Adrenal gland (tissue), 9 donors: ENCODE measurements at regions not wholly inside any gene's neighbourhood (a gene's known extent, or its start where the extent isn't known, plus 50 kb on each side); places are given as distances from the start of the nearest gene placed in this dataset.

Source experiments
- DNase-seq, 7 donors: peaks; one replicate each; pipeline ENCODE4 v3.0.0-alpha.2; 2019 to 2020
- H3K27ac ChIP-seq, 5 donors: fragments of 200-600 bp; sonication (generic) in 4 of 5; 1 replicate in 3 of 5; 2 replicates in 2 of 5; pipeline versions ENCODE4 v1.5.1 to v1.8.0; 2016 to 2020; ENCODE audit warnings: mild to moderate bottlenecking in 1 of 5
- H3K27me3 ChIP-seq: fragments of 200-600 bp; 2 replicates; pipeline ENCODE4 v1.8.0; 2021
- H3K36me3 ChIP-seq, 2 donors: fragments of 200-600 bp; replicated peaks in 1 of 2; 1 replicate in 1 of 2; 2 replicates in 1 of 2; pipeline versions ENCODE4 v1.5.1 to v1.8.0; 2018 to 2022
- H3K4me1 ChIP-seq, 2 donors: fragments of 200-600 bp; replicated peaks in 1 of 2; 1 replicate in 1 of 2; 2 replicates in 1 of 2; pipeline versions ENCODE4 v1.5.1 to v1.8.0; 2018 to 2021
- H3K4me3 ChIP-seq, 4 donors: fragments of 200-600 bp; sonication (generic) in 3 of 4; one replicate each; pipeline ENCODE4 v1.5.1; 2016 to 2018
- H3K9me3 ChIP-seq, 3 donors: fragments of 200-600 bp; sonication (generic) in 1 of 3; replicated peaks in 1 of 3; 1 replicate in 2 of 3; 2 replicates in 1 of 3; pipeline versions ENCODE4 v1.5.1 to v1.8.0; 2016 to 2021
- CTCF ChIP-seq, 6 experiments: fragments of 450-650 bp in 4 of 6; fragments of 200-600 bp in 2 of 6; sonication (generic) in 1 of 6; IDR thresholded peaks; 1 replicate in 5 of 6; 2 replicates in 1 of 6; pipeline versions ENCODE4 v1.5.1 to v1.8.0; 2016 to 2021; ENCODE audit warnings: antibody characterized with exemption in 6 of 6, mild to moderate bottlenecking in 2 of 6, moderate library complexity in 1 of 6
- POLR2A ChIP-seq, 2 donors: fragments of 450-650 bp; IDR thresholded peaks; one replicate each; pipeline ENCODE4 v1.6.1; 2017; ENCODE audit warnings: antibody characterized with exemption in 2 of 2, mild to moderate bottlenecking in 2 of 2, moderate library complexity in 1 of 2
- WGBS, 4 donors: extraction: QIAGEN DNeasy Blood & Tissue Kit in 2 of 4; methylation state at CpG; one replicate each; pipeline versions ENCODE4 v1.1.5 to v1.1.7; 2013 to 2017; 5-methylcytosine and 5-hydroxymethylcytosine counted together
- intact Hi-C, 2 donors: fragments of 100-400 bp; cut with DNase I; formaldehyde crosslinking; loops; one replicate each; pipeline versions ENCODE4 v1.14.1 to v1.15.0; 2022 to 2023
- donor health status: healthy with polysubstance abuse.
- donor health status: Bipolar disorder and iron deficiency.
- donor health status: DM: yes; HTN: yes; CAD: no.
- donor health status: DM: no; HTN: no; CAD: no.
- donor health status: DM: no; HTN: no; CAD: no.

DNA sequence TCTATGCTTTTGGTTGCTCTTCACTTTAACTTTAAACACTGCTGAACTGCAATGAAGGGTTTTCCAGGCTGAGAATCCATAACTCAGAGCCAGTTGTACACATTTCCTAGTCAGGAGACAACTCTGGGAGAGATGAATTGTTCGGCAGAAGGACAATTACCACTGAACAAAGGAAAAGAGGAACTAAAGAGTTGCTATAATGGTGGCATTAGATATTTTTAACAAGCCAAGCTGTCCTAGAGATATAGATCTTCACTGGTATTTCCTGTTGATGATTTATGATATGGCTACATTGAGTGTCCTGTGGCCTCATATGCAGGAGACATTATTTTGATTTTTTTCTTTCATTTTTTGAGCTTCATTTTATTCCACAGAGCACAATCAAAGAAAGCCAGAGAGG is 219.1 kb upstream of the PCSK5 start:
- no peaks in the 10 kb centered on the region for H3K27me3 ChIP-seq
- no peaks in the 10 kb centered on the region for H3K4me1 ChIP-seq
- intact Hi-C loops = no loop called here
- H3K4me3 ChIP-seq = no peak overlapping the region
- TF ChIP-seq POLR2A (IDR thresholded peaks at IDR 0.05) (no peak), CTCF (IDR thresholded peaks at IDR 0.05) (no peak)
- H3K9me3 ChIP-seq = no peaks in the 10 kb centered on the region
- no peak for DNase-seq
- H3K36me3 ChIP-seq = no peaks in the 10 kb centered on the region
- H3K27ac ChIP-seq = no peak overlapping the region
- WGBS, 4 donors = 33 to 50% (median 43%) methylated on average over 1 of the region's 1 CpG

DNA sequence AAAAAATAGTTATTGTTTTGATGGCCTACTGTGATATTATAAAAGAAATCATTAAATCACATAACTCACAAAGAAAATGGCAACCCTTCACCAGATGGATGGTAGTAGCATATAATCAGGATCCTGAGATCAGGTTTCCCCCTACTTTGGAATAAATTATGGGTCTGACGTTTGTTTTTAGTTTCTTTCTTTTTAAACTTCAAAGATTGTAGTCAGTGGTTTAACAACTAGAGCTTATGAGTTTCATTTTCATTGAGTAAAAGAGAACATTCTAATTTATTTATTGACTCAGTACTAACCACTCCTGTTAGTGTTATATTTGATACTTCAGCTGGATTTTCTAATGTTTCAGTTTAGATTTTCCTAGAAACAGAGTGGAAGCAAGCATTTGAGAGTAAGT is 218.0 kb upstream of the PCSK5 start:
- H3K36me3 ChIP-seq = no peaks in the 10 kb centered on the region
- H3K27me3 ChIP-seq = no peaks in the 10 kb centered on the region

DNA sequence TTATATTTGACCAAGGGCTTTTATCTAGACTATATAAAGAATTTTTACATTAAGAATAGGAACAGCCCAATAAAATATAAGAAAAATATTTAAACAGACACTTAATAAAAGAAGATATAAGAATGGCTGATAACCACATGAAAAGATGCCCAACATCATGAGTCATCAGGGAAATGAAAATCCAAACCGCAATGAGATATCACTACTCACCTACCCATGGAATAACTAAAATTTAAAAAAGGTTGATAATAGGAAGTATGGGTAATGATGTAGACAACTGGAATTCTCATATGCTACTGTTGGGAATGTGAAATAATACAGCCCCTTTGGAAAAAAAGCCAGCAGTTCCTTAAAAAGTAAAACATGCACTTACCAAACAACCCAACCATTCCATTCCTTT is 206.9 kb upstream of the PCSK5 start:
- Histone ChIP-seq H3K4me1 (no peaks in the 10 kb centered on the region), H3K36me3 (no peaks in the 10 kb centered on the region), H3K27ac (no peak overlapping the region), H3K9me3 (no peaks in the 10 kb centered on the region), H3K4me3 (no peak overlapping the region), H3K27me3 (no peaks in the 10 kb centered on the region)
- intact Hi-C loops = no loop called here
- 70 to 84% (median 81%) methylated on average over 1 of the region's 1 CpG for WGBS, 4 donors
- TF ChIP-seq CTCF (IDR thresholded peaks at IDR 0.05) = no peak
- DNase-seq = no peak

More for the DNA sequence above, 218.0 kb upstream of the PCSK5 start:
- DNase-seq = no peak
- intact Hi-C loops = no loop called here
- Histone ChIP-seq H3K4me3 (no peak overlapping the region), H3K27ac (no peak overlapping the region), H3K4me1 (no peaks in the 10 kb centered on the region), H3K9me3 (no peaks in the 10 kb centered on the region)
- 34 to 43% (median 39%) methylated on average over 1 of the region's 1 CpG for WGBS, 4 donors
- TF ChIP-seq POLR2A (IDR thresholded peaks at IDR 0.05) (no peak), CTCF (IDR thresholded peaks at IDR 0.05) (no peak)

GRCh38 chr9:75685062-75685461 is 205.4 kb upstream of the PCSK5 start:
- H3K4me3 ChIP-seq = no peak overlapping the region
- no peaks in the 10 kb centered on the region for H3K4me1 ChIP-seq
- no peaks in the 10 kb centered on the region for H3K27me3 ChIP-seq
- no peaks in the 10 kb centered on the region for H3K9me3 ChIP-seq
- intact Hi-C loops = no loop called here
- 61 to 74% (median 67%) methylated on average over 4 of the region's 4 CpGs for WGBS, 4 donors
- H3K36me3 ChIP-seq = no peaks in the 10 kb centered on the region
- no peak for TF ChIP-seq POLR2A (IDR thresholded peaks at IDR 0.05)
- TF ChIP-seq CTCF (IDR thresholded peaks at IDR 0.05) = no peak
- no peak for DNase-seq
- H3K27ac ChIP-seq = no peak overlapping the region
